Neuronal stem cell (in vitro differentiated cells): ENCODE measurements at regions not wholly inside any gene's neighbourhood (a gene's known extent, or its start where the extent isn't known, plus 50 kb on each side); places are given as distances from the start of the nearest gene placed in this dataset.

Source experiments
- DNase-seq: peaks from one replicate; pipeline ENCODE4 v3.0.0-alpha.2; 2013; ENCODE audit warnings: low spot score
- H2AFZ ChIP-seq: one replicate; pipeline ENCODE4 v1.6.1; 2013; ENCODE audit warnings: mild to moderate bottlenecking, low read length, inconsistent platforms
- H2AK5ac ChIP-seq: 2 replicates; pipeline ENCODE4 v1.6.1; 2013; ENCODE audit warnings: low read depth, mild to moderate bottlenecking, inconsistent platforms, low read length, moderate library complexity, mixed read lengths
- H2BK120ac ChIP-seq: 2 replicates; pipeline ENCODE4 v1.6.1; 2013; ENCODE audit warnings: low read depth, mild to moderate bottlenecking, inconsistent platforms, low read length, moderate library complexity, mixed read lengths
- H2BK12ac ChIP-seq: one replicate; pipeline ENCODE4 v1.6.1; 2013; ENCODE audit warnings: low read length, inconsistent platforms
- H2BK15ac ChIP-seq: 2 replicates; pipeline ENCODE4 v1.6.1; 2013; ENCODE audit warnings: mild to moderate bottlenecking, low read length, inconsistent platforms, mixed read lengths
- H2BK5ac ChIP-seq: one replicate; pipeline ENCODE4 v1.6.1; 2013; ENCODE audit warnings: inconsistent platforms, mild to moderate bottlenecking, low read length, moderate library complexity
- H3K14ac ChIP-seq: one replicate; pipeline ENCODE4 v1.6.1; 2013; ENCODE audit warnings: low read length, inconsistent platforms
- H3K18ac ChIP-seq: 2 replicates; pipeline ENCODE4 v1.6.1; 2013; ENCODE audit warnings: low read length, inconsistent platforms
- H3K23ac ChIP-seq: 2 replicates; pipeline ENCODE4 v1.6.1; 2013; ENCODE audit warnings: low read depth, mild to moderate bottlenecking, mixed read lengths, low read length, inconsistent platforms; ENCODE audit not compliant: poor library complexity
- H3K27ac ChIP-seq: replicated peaks from 3 replicates; pipeline ENCODE4 v1.5.1; 2013; ENCODE audit warnings: low read length, inconsistent platforms
- H3K27me3 ChIP-seq, 3 experiments: 2 replicates each; pipeline ENCODE4 v1.6.1; 2013; ENCODE audit warnings: low read length in 3 of 3, mild to moderate bottlenecking in 2 of 3, inconsistent platforms in 1 of 3, low read depth in 1 of 3, mixed read lengths in 1 of 3, moderate library complexity in 1 of 3; ENCODE audit not compliant: control insufficient read depth in 3 of 3, insufficient read depth in 3 of 3
- H3K36me3 ChIP-seq, 2 donors: replicated peaks in 1 of 2; 2 replicates each; pipeline ENCODE4 v1.6.1; 2013; ENCODE audit warnings: low read length in 2 of 2; ENCODE audit not compliant: control insufficient read depth in 2 of 2, insufficient read depth in 2 of 2
- H3K4ac ChIP-seq: 2 replicates; pipeline ENCODE4 v1.6.1; 2013; ENCODE audit warnings: inconsistent platforms, mild to moderate bottlenecking, low read length, moderate library complexity
- H3K4me1 ChIP-seq, 2 donors: 1 replicate in 1 of 2; 2 replicates in 1 of 2; pipeline ENCODE4 v1.6.1; 2013; ENCODE audit warnings: low read length in 2 of 2, low read depth in 1 of 2; ENCODE audit not compliant: control insufficient read depth in 2 of 2, insufficient read depth in 1 of 2
- H3K4me2 ChIP-seq: one replicate; pipeline ENCODE4 v1.6.1; 2013; ENCODE audit warnings: mild to moderate bottlenecking, low read length, inconsistent platforms; ENCODE audit not compliant: insufficient read depth, poor library complexity, severe bottlenecking
- H3K4me3 ChIP-seq, 2 donors: 2 replicates each; pipeline ENCODE4 v1.5.1; 2013; ENCODE audit warnings: low read length in 2 of 2, mild to moderate bottlenecking in 2 of 2, inconsistent platforms in 1 of 2, moderate library complexity in 1 of 2
- H3K79me1 ChIP-seq: one replicate; pipeline ENCODE4 v1.6.1; 2013; ENCODE audit warnings: low read depth, mild to moderate bottlenecking, inconsistent platforms, low read length, moderate library complexity
- H3K9ac ChIP-seq: one replicate; pipeline ENCODE4 v1.6.1; 2013; ENCODE audit warnings: mild to moderate bottlenecking, low read depth, low read length, inconsistent platforms; ENCODE audit not compliant: poor library complexity
- H3K9me3 ChIP-seq, 2 donors: replicated peaks in 1 of 2; 2 replicates each; pipeline versions ENCODE3 to v1.6.1; 2013; ENCODE audit warnings: low read length in 2 of 2, mild to moderate bottlenecking in 2 of 2, inconsistent platforms in 1 of 2, low read depth in 1 of 2, mixed read lengths in 1 of 2, moderate library complexity in 1 of 2; ENCODE audit not compliant: control insufficient read depth in 2 of 2, insufficient read depth in 1 of 2
- H4K8ac ChIP-seq: one replicate; pipeline ENCODE4 v1.6.1; 2013; ENCODE audit warnings: low read depth, mild to moderate bottlenecking, inconsistent platforms, low read length, moderate library complexity
- H4K91ac ChIP-seq: one replicate; pipeline ENCODE4 v1.6.1; 2013; ENCODE audit warnings: low read length, low read depth, mild to moderate bottlenecking, inconsistent platforms; ENCODE audit not compliant: poor library complexity
- WGBS, 2 donors: extraction: QIAGEN DNeasy Blood & Tissue Kit; methylation state at CpG; one replicate each; pipeline ENCODE4 v1.1.7; 2013; ENCODE audit warnings: missing lambda C conversion rate in 2 of 2, mixed read lengths in 1 of 2; ENCODE audit not compliant: insufficient read length in 2 of 2, insufficient replicate concordance in 1 of 2; ENCODE audit errors: extremely low coverage in 2 of 2; 5-methylcytosine and 5-hydroxymethylcytosine counted together

DNA sequence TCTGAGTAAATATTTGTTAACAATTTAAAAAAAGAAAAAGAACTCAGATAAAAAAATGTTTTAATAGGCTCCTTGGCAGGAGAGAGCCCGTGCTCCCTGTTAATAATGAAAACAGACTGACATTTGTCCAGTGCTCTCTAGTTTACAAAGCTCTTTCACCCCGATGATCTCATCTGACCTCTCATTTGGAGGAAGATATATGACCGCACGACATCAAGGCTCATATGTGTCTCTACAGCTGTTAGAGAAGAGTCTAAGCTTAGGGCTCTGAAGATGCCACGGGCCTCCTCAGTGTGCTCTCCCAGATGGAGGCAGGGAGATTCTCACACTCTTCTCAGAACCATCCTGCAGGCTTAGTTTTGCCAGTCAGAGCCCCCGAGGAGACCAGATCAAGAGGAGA is 280.8 kb upstream of the IRX5 start:
- Histone ChIP-seq H3K36me3 (no peaks in the 10 kb centered on the region), H3K4me2 (no peak overlapping the region), H4K91ac (no peak overlapping the region), H3K14ac (no peak overlapping the region), H3K27me3 (no peaks in the 10 kb centered on the region), H3K4ac (no peak overlapping the region), H3K18ac (no peak overlapping the region), H3K27ac (no peak overlapping the region), H2BK12ac (no peak overlapping the region), H2AK5ac (no peak overlapping the region), H3K4me1 (peaks cover 13 to 30% of the 10 kb centered on the region in 2 donors), H3K9ac (no peak overlapping the region), H3K23ac (no peak overlapping the region), H2BK15ac (no peak overlapping the region), H2AFZ (peak overlapping the region; percentile 48), H3K4me3 (no peak overlapping the region), H3K9me3 (no peaks in the 10 kb centered on the region), H3K79me1 (no peaks in the 10 kb centered on the region), H2BK5ac (no peak overlapping the region), H2BK120ac (no peak overlapping the region), H4K8ac (no peak overlapping the region)
- WGBS, 2 donors: no CpG with 5 or more reads among the region's 6 CpGs
- DNase-seq: no peak

GRCh38 chr16:54648575-54648974 is 282.1 kb upstream of the IRX5 start:
- peaks cover 0 to 2% of the 10 kb centered on the region in 2 donors for H3K9me3 ChIP-seq
- DNase-seq: no peak
- H3K79me1 ChIP-seq: no peaks in the 10 kb centered on the region
- no peak overlapping the region for H3K9ac ChIP-seq
- H2BK5ac ChIP-seq: no peak overlapping the region
- no peak overlapping the region for H3K27ac ChIP-seq
- H4K91ac ChIP-seq: no peak overlapping the region
- no CpG with 5 or more reads among the region's 10 CpGs for WGBS, 2 donors
- peaks cover 8 to 21% of the 10 kb centered on the region in 2 donors for H3K4me1 ChIP-seq
- no peak overlapping the region for H3K4me2 ChIP-seq
- no peak overlapping the region for H3K4ac ChIP-seq
- no peak overlapping the region for H2BK15ac ChIP-seq
- no peak overlapping the region for H3K4me3 ChIP-seq
- no peak overlapping the region for H2BK12ac ChIP-seq
- H3K14ac ChIP-seq: no peak overlapping the region
- H3K27me3 ChIP-seq: no peaks in the 10 kb centered on the region
- H4K8ac ChIP-seq: no peak overlapping the region
- no peak overlapping the region for H3K23ac ChIP-seq
- no peak overlapping the region for H2BK120ac ChIP-seq
- H3K18ac ChIP-seq: no peak overlapping the region
- H2AFZ ChIP-seq: no peak overlapping the region
- H3K36me3 ChIP-seq: no peaks in the 10 kb centered on the region
- no peak overlapping the region for H2AK5ac ChIP-seq

DNA sequence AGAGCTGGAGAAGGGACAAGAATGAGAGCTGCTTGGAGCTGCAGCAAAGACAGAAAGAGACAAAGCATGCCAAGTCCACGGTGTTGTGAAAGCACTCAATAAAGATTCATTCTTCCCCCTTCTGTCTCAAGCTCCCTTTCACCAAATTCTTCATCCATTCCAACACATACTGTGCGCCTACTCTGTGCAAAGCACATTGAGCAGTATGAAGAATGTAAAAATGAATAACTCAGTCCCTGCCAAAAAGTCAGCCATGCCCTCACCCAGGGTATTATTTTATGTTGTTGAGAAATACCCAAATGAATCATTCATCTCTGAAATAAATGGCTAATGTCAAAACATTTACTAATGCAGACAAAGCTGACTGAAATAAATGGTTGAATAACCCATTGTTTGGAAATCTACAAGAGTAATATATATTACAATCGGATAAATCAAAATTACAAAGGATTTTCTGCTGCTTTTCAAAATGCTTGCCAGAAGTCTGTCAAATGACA is 282.9 kb upstream of the IRX5 start:
- no peaks in the 10 kb centered on the region for H3K36me3 ChIP-seq
- H4K91ac ChIP-seq: no peak overlapping the region
- no peak overlapping the region for H2BK15ac ChIP-seq
- H2BK120ac ChIP-seq: no peak overlapping the region
- H3K4me3 ChIP-seq: no peak overlapping the region
- H2AK5ac ChIP-seq: no peak overlapping the region
- peaks cover 0 to 2% of the 10 kb centered on the region in 2 donors for H3K9me3 ChIP-seq
- no peak overlapping the region for H4K8ac ChIP-seq
- no peak overlapping the region for H3K4me2 ChIP-seq
- H3K23ac ChIP-seq: no peak overlapping the region
- H3K4me1 ChIP-seq: peaks cover 8 to 21% of the 10 kb centered on the region in 2 donors
- DNase-seq: no peak
- H3K18ac ChIP-seq: no peak overlapping the region
- H3K4ac ChIP-seq: no peak overlapping the region
- no CpG with 5 or more reads among the region's 3 CpGs for WGBS, 2 donors
- no peak overlapping the region for H2BK5ac ChIP-seq
- H3K27me3 ChIP-seq: no peaks in the 10 kb centered on the region
- H2BK12ac ChIP-seq: no peak overlapping the region
- no peaks in the 10 kb centered on the region for H3K79me1 ChIP-seq
- peak overlapping the region; percentile 2 for H2AFZ ChIP-seq
- H3K14ac ChIP-seq: no peak overlapping the region
- H3K9ac ChIP-seq: no peak overlapping the region
- H3K27ac ChIP-seq: no peak overlapping the region

GRCh38 chr16:54647216-54647615 is 283.4 kb upstream of the IRX5 start:
- DNase-seq: no peak
- H2AK5ac ChIP-seq: no peak overlapping the region
- no peak overlapping the region for H3K4me3 ChIP-seq
- no peak overlapping the region for H3K18ac ChIP-seq
- WGBS, 2 donors: no CpG with 5 or more reads among the region's 3 CpGs
- no peak overlapping the region for H3K27ac ChIP-seq
- H3K4me2 ChIP-seq: no peak overlapping the region
- no peak overlapping the region for H4K8ac ChIP-seq
- H3K27me3 ChIP-seq: no peaks in the 10 kb centered on the region
- no peak overlapping the region for H3K9ac ChIP-seq
- H3K36me3 ChIP-seq: no peaks in the 10 kb centered on the region
- H2BK120ac ChIP-seq: no peak overlapping the region
- peaks cover 0 to 2% of the 10 kb centered on the region in 2 donors for H3K9me3 ChIP-seq
- no peak overlapping the region for H2BK15ac ChIP-seq
- H2AFZ ChIP-seq: peak overlapping the region; percentile 2
- peaks cover 8 to 21% of the 10 kb centered on the region in 2 donors for H3K4me1 ChIP-seq
- H3K79me1 ChIP-seq: no peaks in the 10 kb centered on the region
- no peak overlapping the region for H2BK5ac ChIP-seq
- H3K14ac ChIP-seq: no peak overlapping the region
- no peak overlapping the region for H3K23ac ChIP-seq
- H4K91ac ChIP-seq: no peak overlapping the region
- no peak overlapping the region for H2BK12ac ChIP-seq
- H3K4ac ChIP-seq: no peak overlapping the region
